ENCODE measurements at regions not wholly inside any gene's neighbourhood (a gene's known extent, or its start where the extent isn't known, plus 50 kb on each side); places are given as distances from the start of the nearest gene placed in this dataset.

GRCh38 chr16:80161799-80162739 is 378.7 kb upstream of the DYNLRB2 start:
- DNase-seq (no peak), ATAC-seq (no peak)
- Mint-ChIP-seq H3K4me3 (no peak overlapping the region), H3K36me3 (no peaks in the 10 kb centered on the region), H3K9me3 (peaks cover 0 to 2% (median 0%) of the 10 kb centered on the region in 11 donors), H3K4me1 (no peaks in the 10 kb centered on the region), H3K27ac (no peak overlapping the region), H3K27me3 (peaks cover 0 to 10% (median 0%) of the 10 kb centered on the region in 5 donors)
- H3K27ac ChIP-seq (ENCODE audit: low read depth, low read length) = no peak overlapping the region
- no peak overlapping the region for H3K4me3 ChIP-seq (ENCODE audit: low read length)
- ChIA-PET POLR2A (no interaction called here), CTCF (no interaction called here)
- H3K9me3 ChIP-seq (ENCODE audit: control insufficient read depth in 2 of 3, low read length in 3 of 3) = no peaks in the 10 kb centered on the region
- H3K36me3 ChIP-seq (ENCODE audit: control insufficient read depth in 2 of 3, insufficient read depth in 3 of 3, low read length in 3 of 3) = no peaks in the 10 kb centered on the region
- intact Hi-C loops (cut with micrococcal nuclease) = no loop called here
- H3K4me1 ChIP-seq (ENCODE audit: control insufficient read depth in 2 of 2, insufficient read depth in 2 of 2, low read length in 2 of 2) = no peaks in the 10 kb centered on the region
- no peaks in the 10 kb centered on the region for H3K27me3 ChIP-seq (ENCODE audit: control insufficient read depth in 2 of 2, insufficient read depth in 2 of 2, low read length in 2 of 2)

GRCh38 chr16:80158766-80159165 is 382.0 kb upstream of the DYNLRB2 start:
- no peak overlapping the region for H3K4me3 Mint-ChIP-seq
- intact Hi-C loops (cut with micrococcal nuclease) = no loop called here
- Histone ChIP-seq H3K36me3 (ENCODE audit: control insufficient read depth in 2 of 3, insufficient read depth in 3 of 3, low read length in 3 of 3) (no peaks in the 10 kb centered on the region), H3K9me3 (ENCODE audit: control insufficient read depth in 2 of 3, low read length in 3 of 3) (no peaks in the 10 kb centered on the region), H3K27me3 (ENCODE audit: control insufficient read depth in 2 of 2, insufficient read depth in 2 of 2, low read length in 2 of 2) (no peaks in the 10 kb centered on the region), H3K27ac (ENCODE audit: low read depth, low read length) (no peak overlapping the region), H3K4me3 (ENCODE audit: low read length) (no peak overlapping the region), H3K4me1 (ENCODE audit: control insufficient read depth in 2 of 2, insufficient read depth in 2 of 2, low read length in 2 of 2) (no peaks in the 10 kb centered on the region)
- no peak overlapping the region for H3K27ac Mint-ChIP-seq
- H3K36me3 Mint-ChIP-seq = no peaks in the 10 kb centered on the region
- no peaks in the 10 kb centered on the region for H3K4me1 Mint-ChIP-seq
- DNase-seq = no peak
- ChIA-PET POLR2A (no interaction called here), CTCF (no interaction called here)
- H3K27me3 Mint-ChIP-seq = peaks cover 0 to 24% (median 9%) of the 10 kb centered on the region in 5 donors
- H3K9me3 Mint-ChIP-seq = peaks cover 0 to 2% (median 0%) of the 10 kb centered on the region in 11 donors
- ATAC-seq = no peak

- DNase-seq (no peak), ATAC-seq (no peak)
- H3K27ac ChIP-seq (ENCODE audit: low read depth, low read length) = no peak overlapping the region
- no peaks in the 10 kb centered on the region for H3K9me3 ChIP-seq (ENCODE audit: control insufficient read depth in 2 of 3, low read length in 3 of 3)
- H3K4me1 ChIP-seq (ENCODE audit: control insufficient read depth in 2 of 2, insufficient read depth in 2 of 2, low read length in 2 of 2) = no peaks in the 10 kb centered on the region
- intact Hi-C loops (cut with micrococcal nuclease) = no loop called here
- H3K36me3 Mint-ChIP-seq = no peaks in the 10 kb centered on the region
- H3K36me3 ChIP-seq (ENCODE audit: control insufficient read depth in 2 of 3, insufficient read depth in 3 of 3, low read length in 3 of 3) = no peaks in the 10 kb centered on the region
- no peak overlapping the region for H3K4me3 ChIP-seq (ENCODE audit: low read length)
- peaks cover 3 to 26% (median 20%) of the 10 kb centered on the region in 5 donors for H3K27me3 Mint-ChIP-seq
- H3K4me3 Mint-ChIP-seq = no peak overlapping the region
- H3K9me3 Mint-ChIP-seq = peaks cover 0 to 5% (median 0%) of the 10 kb centered on the region in 11 donors
- no peaks in the 10 kb centered on the region for H3K27me3 ChIP-seq (ENCODE audit: control insufficient read depth in 2 of 2, insufficient read depth in 2 of 2, low read length in 2 of 2)
- no peak overlapping the region for H3K27ac Mint-ChIP-seq
- ChIA-PET CTCF (no interaction called here), POLR2A (no interaction called here)
- H3K4me1 Mint-ChIP-seq = no peaks in the 10 kb centered on the region
These were observed 389.1 kb upstream of the DYNLRB2 start for GRCh38 chr16:80151722-80152111.

GRCh38 chr16:80150978-80151721 is 389.6 kb upstream of the DYNLRB2 start:
- Mint-ChIP-seq H3K4me3 (no peak overlapping the region), H3K27me3 (peaks cover 3 to 23% (median 16%) of the 10 kb centered on the region in 5 donors), H3K36me3 (no peaks in the 10 kb centered on the region), H3K27ac (no peak overlapping the region), H3K4me1 (no peaks in the 10 kb centered on the region), H3K9me3 (peaks cover 0 to 6% (median 0%) of the 10 kb centered on the region in 11 donors)
- Histone ChIP-seq H3K4me3 (ENCODE audit: low read length) (no peak overlapping the region), H3K27ac (ENCODE audit: low read depth, low read length) (no peak overlapping the region), H3K27me3 (ENCODE audit: control insufficient read depth in 2 of 2, insufficient read depth in 2 of 2, low read length in 2 of 2) (no peaks in the 10 kb centered on the region), H3K9me3 (ENCODE audit: control insufficient read depth in 2 of 3, low read length in 3 of 3) (no peaks in the 10 kb centered on the region), H3K36me3 (ENCODE audit: control insufficient read depth in 2 of 3, insufficient read depth in 3 of 3, low read length in 3 of 3) (no peaks in the 10 kb centered on the region), H3K4me1 (ENCODE audit: control insufficient read depth in 2 of 2, insufficient read depth in 2 of 2, low read length in 2 of 2) (no peaks in the 10 kb centered on the region)
- ChIA-PET CTCF (no interaction called here), POLR2A (no interaction called here)
- ATAC-seq (no peak), DNase-seq (no peak)
- intact Hi-C loops (cut with micrococcal nuclease) = no loop called here

- no peaks in the 10 kb centered on the region for H3K36me3 Mint-ChIP-seq
- Histone ChIP-seq H3K9me3 (ENCODE audit: control insufficient read depth in 2 of 3, low read length in 3 of 3) (no peaks in the 10 kb centered on the region), H3K27me3 (ENCODE audit: control insufficient read depth in 2 of 2, insufficient read depth in 2 of 2, low read length in 2 of 2) (no peaks in the 10 kb centered on the region), H3K27ac (ENCODE audit: low read depth, low read length) (no peak overlapping the region), H3K4me3 (ENCODE audit: low read length) (no peak overlapping the region), H3K4me1 (ENCODE audit: control insufficient read depth in 2 of 2, insufficient read depth in 2 of 2, low read length in 2 of 2) (no peaks in the 10 kb centered on the region), H3K36me3 (ENCODE audit: control insufficient read depth in 2 of 3, insufficient read depth in 3 of 3, low read length in 3 of 3) (no peaks in the 10 kb centered on the region)
- no peaks in the 10 kb centered on the region for H3K4me1 Mint-ChIP-seq
- ChIA-PET POLR2A (no interaction called here), CTCF (no interaction called here)
- intact Hi-C loops (cut with micrococcal nuclease) = no loop called here
- DNase-seq (no peak), ATAC-seq (no peak)
- no peak overlapping the region for H3K27ac Mint-ChIP-seq
- peaks cover 3 to 29% (median 19%) of the 10 kb centered on the region in 5 donors for H3K27me3 Mint-ChIP-seq
- peaks cover 0 to 6% (median 0%) of the 10 kb centered on the region in 11 donors for H3K9me3 Mint-ChIP-seq
- H3K4me3 Mint-ChIP-seq = no peak overlapping the region
These were observed 392.0 kb upstream of the DYNLRB2 start for GRCh38 chr16:80148826-80149225.

GRCh38 chr16:80147026-80147655 is 393.7 kb upstream of the DYNLRB2 start:
- no peaks in the 10 kb centered on the region for H3K27me3 ChIP-seq (ENCODE audit: control insufficient read depth in 2 of 2, insufficient read depth in 2 of 2, low read length in 2 of 2)
- no peaks in the 10 kb centered on the region for H3K4me1 ChIP-seq (ENCODE audit: control insufficient read depth in 2 of 2, insufficient read depth in 2 of 2, low read length in 2 of 2)
- intact Hi-C loops (cut with micrococcal nuclease) = no loop called here
- no peak overlapping the region for H3K27ac Mint-ChIP-seq
- ChIA-PET CTCF (no interaction called here), POLR2A (no interaction called here)
- H3K36me3 ChIP-seq (ENCODE audit: control insufficient read depth in 2 of 3, insufficient read depth in 3 of 3, low read length in 3 of 3) = no peaks in the 10 kb centered on the region
- H3K4me3 Mint-ChIP-seq = no peak overlapping the region
- DNase-seq = no peak
- H3K27me3 Mint-ChIP-seq = peaks cover 4 to 29% (median 13%) of the 10 kb centered on the region in 5 donors
- no peak overlapping the region for H3K4me3 ChIP-seq (ENCODE audit: low read length)
- H3K9me3 Mint-ChIP-seq = peaks cover 0 to 7% (median 0%) of the 10 kb centered on the region in 11 donors
- no peak overlapping the region for H3K27ac ChIP-seq (ENCODE audit: low read depth, low read length)
- no peak for ATAC-seq
- no peaks in the 10 kb centered on the region for H3K36me3 Mint-ChIP-seq
- peaks cover 0 to 5% (median 0%) of the 10 kb centered on the region in 3 experiments for H3K9me3 ChIP-seq (ENCODE audit: control insufficient read depth in 2 of 3, low read length in 3 of 3)
- H3K4me1 Mint-ChIP-seq = no peaks in the 10 kb centered on the region

All from naive thymus-derived CD4-positive, alpha-beta T cell (primary cell).